ENCODE measurements at regions not wholly inside any gene's neighbourhood (a gene's known extent, or its start where the extent isn't known, plus 50 kb on each side); places are given as distances from the start of the nearest gene placed in this dataset.

DNA sequence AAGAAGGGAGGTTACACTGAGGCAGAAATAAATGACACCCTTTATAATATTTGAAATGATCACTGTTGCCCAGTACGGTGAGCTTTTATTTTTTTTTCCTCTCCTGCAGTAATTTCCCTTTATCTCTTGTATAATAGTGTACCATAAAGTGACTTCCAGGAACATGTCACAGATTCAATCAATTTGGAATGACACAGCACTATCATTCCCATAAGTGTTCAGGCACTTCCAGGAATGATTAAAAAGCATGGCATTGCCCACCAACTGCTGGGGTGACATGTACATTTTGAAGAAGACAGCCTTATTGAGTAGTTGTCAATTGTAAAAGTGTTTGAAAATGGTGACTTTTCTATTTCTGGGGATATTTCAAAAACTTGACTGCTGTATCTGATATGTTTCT is 1700.9 kb upstream of the NUDT12 start:
- TF ChIP-seq, protein P1, sequence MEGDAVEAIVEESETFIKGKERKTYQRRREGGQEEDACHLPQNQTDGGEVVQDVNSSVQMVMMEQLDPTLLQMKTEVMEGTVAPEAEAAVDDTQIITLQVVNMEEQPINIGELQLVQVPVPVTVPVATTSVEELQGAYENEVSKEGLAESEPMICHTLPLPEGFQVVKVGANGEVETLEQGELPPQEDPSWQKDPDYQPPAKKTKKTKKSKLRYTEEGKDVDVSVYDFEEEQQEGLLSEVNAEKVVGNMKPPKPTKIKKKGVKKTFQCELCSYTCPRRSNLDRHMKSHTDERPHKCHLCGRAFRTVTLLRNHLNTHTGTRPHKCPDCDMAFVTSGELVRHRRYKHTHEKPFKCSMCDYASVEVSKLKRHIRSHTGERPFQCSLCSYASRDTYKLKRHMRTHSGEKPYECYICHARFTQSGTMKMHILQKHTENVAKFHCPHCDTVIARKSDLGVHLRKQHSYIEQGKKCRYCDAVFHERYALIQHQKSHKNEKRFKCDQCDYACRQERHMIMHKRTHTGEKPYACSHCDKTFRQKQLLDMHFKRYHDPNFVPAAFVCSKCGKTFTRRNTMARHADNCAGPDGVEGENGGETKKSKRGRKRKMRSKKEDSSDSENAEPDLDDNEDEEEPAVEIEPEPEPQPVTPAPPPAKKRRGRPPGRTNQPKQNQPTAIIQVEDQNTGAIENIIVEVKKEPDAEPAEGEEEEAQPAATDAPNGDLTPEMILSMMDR (IDR thresholded peaks at IDR 0.05; ENCODE audit: low read depth, low read length, missing input control): no peak
- no peak for TF ChIP-seq RAD21 (IDR thresholded peaks at IDR 0.05)
- no peak for TF ChIP-seq GABPA (IDR thresholded peaks at IDR 0.05 in 1 of 2, conservative IDR thresholded peaks at IDR 0.05 in 1 of 2)
- TF ChIP-seq, protein P2, sequence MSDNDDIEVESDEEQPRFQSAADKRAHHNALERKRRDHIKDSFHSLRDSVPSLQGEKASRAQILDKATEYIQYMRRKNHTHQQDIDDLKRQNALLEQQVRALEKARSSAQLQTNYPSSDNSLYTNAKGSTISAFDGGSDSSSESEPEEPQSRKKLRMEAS (IDR thresholded peaks at IDR 0.05): no peak
- no peak for TF ChIP-seq JUND (IDR thresholded peaks at IDR 0.05)
- TF ChIP-seq TAF1 (conservative IDR thresholded peaks at IDR 0.05): no peak
- no peak for TF ChIP-seq YY1 (IDR thresholded peaks at IDR 0.05)
- no peak for TF ChIP-seq FOXA1 (IDR thresholded peaks at IDR 0.05)
- TF ChIP-seq, protein P3, sequence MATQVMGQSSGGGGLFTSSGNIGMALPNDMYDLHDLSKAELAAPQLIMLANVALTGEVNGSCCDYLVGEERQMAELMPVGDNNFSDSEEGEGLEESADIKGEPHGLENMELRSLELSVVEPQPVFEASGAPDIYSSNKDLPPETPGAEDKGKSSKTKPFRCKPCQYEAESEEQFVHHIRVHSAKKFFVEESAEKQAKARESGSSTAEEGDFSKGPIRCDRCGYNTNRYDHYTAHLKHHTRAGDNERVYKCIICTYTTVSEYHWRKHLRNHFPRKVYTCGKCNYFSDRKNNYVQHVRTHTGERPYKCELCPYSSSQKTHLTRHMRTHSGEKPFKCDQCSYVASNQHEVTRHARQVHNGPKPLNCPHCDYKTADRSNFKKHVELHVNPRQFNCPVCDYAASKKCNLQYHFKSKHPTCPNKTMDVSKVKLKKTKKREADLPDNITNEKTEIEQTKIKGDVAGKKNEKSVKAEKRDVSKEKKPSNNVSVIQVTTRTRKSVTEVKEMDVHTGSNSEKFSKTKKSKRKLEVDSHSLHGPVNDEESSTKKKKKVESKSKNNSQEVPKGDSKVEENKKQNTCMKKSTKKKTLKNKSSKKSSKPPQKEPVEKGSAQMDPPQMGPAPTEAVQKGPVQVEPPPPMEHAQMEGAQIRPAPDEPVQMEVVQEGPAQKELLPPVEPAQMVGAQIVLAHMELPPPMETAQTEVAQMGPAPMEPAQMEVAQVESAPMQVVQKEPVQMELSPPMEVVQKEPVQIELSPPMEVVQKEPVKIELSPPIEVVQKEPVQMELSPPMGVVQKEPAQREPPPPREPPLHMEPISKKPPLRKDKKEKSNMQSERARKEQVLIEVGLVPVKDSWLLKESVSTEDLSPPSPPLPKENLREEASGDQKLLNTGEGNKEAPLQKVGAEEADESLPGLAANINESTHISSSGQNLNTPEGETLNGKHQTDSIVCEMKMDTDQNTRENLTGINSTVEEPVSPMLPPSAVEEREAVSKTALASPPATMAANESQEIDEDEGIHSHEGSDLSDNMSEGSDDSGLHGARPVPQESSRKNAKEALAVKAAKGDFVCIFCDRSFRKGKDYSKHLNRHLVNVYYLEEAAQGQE (IDR thresholded peaks at IDR 0.05): no peak
- TF ChIP-seq, protein P4, sequence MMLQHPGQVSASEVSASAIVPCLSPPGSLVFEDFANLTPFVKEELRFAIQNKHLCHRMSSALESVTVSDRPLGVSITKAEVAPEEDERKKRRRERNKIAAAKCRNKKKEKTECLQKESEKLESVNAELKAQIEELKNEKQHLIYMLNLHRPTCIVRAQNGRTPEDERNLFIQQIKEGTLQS (IDR thresholded peaks at IDR 0.05): no peak
- no peak for TF ChIP-seq HNF4G (IDR thresholded peaks at IDR 0.05)

All from liver (tissue), 3 donors.